ENCODE measurements at regions not wholly inside any gene's neighbourhood (a gene's known extent, or its start where the extent isn't known, plus 50 kb on each side); places are given as distances from the start of the nearest gene placed in this dataset.

DNA sequence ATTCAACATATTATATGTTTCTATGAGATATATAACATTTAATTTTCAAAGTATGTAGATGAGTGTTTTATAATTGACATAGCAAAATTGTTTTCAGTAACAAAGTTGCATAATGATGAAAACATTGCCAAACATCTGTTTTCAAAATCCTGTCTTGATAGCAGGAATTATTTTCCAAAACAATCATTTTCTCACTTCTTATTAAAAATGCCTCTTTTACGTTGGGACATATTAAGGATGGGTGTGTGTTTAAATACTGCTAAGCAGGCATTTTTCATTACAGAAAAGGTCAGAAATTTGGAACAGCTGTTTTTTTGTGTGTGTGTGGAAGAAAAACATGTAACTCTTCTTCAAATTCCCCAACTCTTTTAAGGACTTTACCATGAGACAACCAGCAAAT is 452.0 kb downstream of the SPRY1 start (continued):
- TF ChIP-seq, protein P1, sequence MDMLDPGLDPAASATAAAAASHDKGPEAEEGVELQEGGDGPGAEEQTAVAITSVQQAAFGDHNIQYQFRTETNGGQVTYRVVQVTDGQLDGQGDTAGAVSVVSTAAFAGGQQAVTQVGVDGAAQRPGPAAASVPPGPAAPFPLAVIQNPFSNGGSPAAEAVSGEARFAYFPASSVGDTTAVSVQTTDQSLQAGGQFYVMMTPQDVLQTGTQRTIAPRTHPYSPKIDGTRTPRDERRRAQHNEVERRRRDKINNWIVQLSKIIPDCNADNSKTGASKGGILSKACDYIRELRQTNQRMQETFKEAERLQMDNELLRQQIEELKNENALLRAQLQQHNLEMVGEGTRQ (CRISPR knock-in tag; IDR thresholded peaks at IDR 0.05) = no peak
- no peak for TF ChIP-seq ZNF219 (CRISPR knock-in tag; IDR thresholded peaks at IDR 0.05; ENCODE audit: borderline replicate concordance)
- TF ChIP-seq ZNF232 (CRISPR knock-in tag; IDR thresholded peaks at IDR 0.05) = no peak
- TF ChIP-seq, protein P2, sequence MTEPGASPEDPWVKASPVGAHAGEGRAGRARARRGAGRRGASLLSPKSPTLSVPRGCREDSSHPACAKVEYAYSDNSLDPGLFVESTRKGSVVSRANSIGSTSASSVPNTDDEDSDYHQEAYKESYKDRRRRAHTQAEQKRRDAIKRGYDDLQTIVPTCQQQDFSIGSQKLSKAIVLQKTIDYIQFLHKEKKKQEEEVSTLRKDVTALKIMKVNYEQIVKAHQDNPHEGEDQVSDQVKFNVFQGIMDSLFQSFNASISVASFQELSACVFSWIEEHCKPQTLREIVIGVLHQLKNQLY (CRISPR knock-in tag; IDR thresholded peaks at IDR 0.05) = no peak
- TF ChIP-seq AFF4 (CRISPR knock-in tag; IDR thresholded peaks at IDR 0.05; ENCODE audit: borderline replicate concordance) = no peak
- no peak for TF ChIP-seq FOXP1 (CRISPR knock-in tag; IDR thresholded peaks at IDR 0.05; ENCODE audit: borderline replicate concordance)
- TF ChIP-seq TEAD4 (CRISPR knock-in tag; IDR thresholded peaks at IDR 0.05) = no peak

GRCh38 chr4:123849495-123849894 is 452.9 kb downstream of the SPRY1 start:
- TF ChIP-seq JUN (CRISPR knock-in tag; IDR thresholded peaks at IDR 0.05) = no peak
- TF ChIP-seq ZNF416 (CRISPR knock-in tag; IDR thresholded peaks at IDR 0.05) = no peak
- TF ChIP-seq ZNF232 (CRISPR knock-in tag; IDR thresholded peaks at IDR 0.05) = no peak
- no peak for TF ChIP-seq TCF7 (CRISPR knock-in tag; IDR thresholded peaks at IDR 0.05; ENCODE audit: low read depth)
- TF ChIP-seq NFYB (CRISPR knock-in tag; conservative IDR thresholded peaks at IDR 0.05; ENCODE audit: low read depth) = no peak
- no peak for TF ChIP-seq SMAD4 (CRISPR knock-in tag; IDR thresholded peaks at IDR 0.05)
- TF ChIP-seq FOXP1 (CRISPR knock-in tag; IDR thresholded peaks at IDR 0.05; ENCODE audit: borderline replicate concordance) = no peak
- no peak for TF ChIP-seq ZNF671 (CRISPR knock-in tag; IDR thresholded peaks at IDR 0.05)
- TF ChIP-seq IRF1 (CRISPR knock-in tag; IDR thresholded peaks at IDR 0.05) = no peak
- ATAC-seq (no peak), DNase-seq (ENCODE audit: low spot score) (no peak)
- Mint-ChIP-seq H3K4me3 (no peak overlapping the region), H3K4me1 (peaks cover 13% of the 10 kb centered on the region), H3K27me3 (ENCODE audit: low read depth) (no peaks in the 10 kb centered on the region), H3K36me3 (no peaks in the 10 kb centered on the region), H3K9me3 (peaks cover 13% of the 10 kb centered on the region), H3K27ac (no peak overlapping the region)
- ChIA-PET CTCF (interaction anchor here (0.9 kb wide), 1 partner anchor 8 kb away, joined by 3 read pairs; no protein-coding TSS in a partner anchor), POLR2A (no interaction called here)

DNA sequence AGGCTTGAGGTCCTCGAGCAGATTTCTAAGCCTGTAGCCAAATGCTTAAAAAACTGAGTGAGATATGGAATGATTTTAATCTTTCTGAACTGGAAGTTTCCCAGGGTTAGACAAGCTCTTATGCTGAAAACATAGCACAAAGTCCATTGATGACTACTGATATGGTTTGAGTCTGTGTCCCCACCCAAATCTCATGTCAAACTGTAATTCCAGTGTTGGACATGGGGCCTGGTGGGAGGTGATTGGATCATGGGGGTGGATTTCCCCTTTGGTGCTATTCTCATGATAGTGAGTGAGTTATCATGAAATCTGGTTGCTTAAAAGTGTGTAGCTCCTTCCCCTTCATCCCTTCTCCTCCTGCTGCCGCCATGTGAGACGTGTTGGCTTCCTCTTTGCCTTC is 454.9 kb downstream of the SPRY1 start:
- ATAC-seq = no peak

More for the DNA sequence above, 454.9 kb downstream of the SPRY1 start:
- no peaks in the 10 kb centered on the region for H3K27me3 Mint-ChIP-seq (ENCODE audit: low read depth)
- H3K27ac Mint-ChIP-seq = no peak overlapping the region
- TF ChIP-seq SOX15 (CRISPR knock-in tag; IDR thresholded peaks at IDR 0.05) (no peak), JAZF1 (CRISPR knock-in tag; IDR thresholded peaks at IDR 0.05) (no peak), PRRX2 (CRISPR knock-in tag; IDR thresholded peaks at IDR 0.05) (no peak), SMAD4 (CRISPR knock-in tag; IDR thresholded peaks at IDR 0.05) (no peak), CREB1 (CRISPR knock-in tag; IDR thresholded peaks at IDR 0.05) (no peak), CREM (CRISPR knock-in tag; IDR thresholded peaks at IDR 0.05) (no peak), ZNF281 (CRISPR knock-in tag; IDR thresholded peaks at IDR 0.05) (no peak), AFF4 (CRISPR knock-in tag; IDR thresholded peaks at IDR 0.05; ENCODE audit: borderline replicate concordance) (no peak)
- TF ChIP-seq, protein P1 (CRISPR knock-in tag; IDR thresholded peaks at IDR 0.05) = no peak
- ChIA-PET POLR2A (no interaction called here), CTCF (no interaction called here)
- DNase-seq (ENCODE audit: low spot score) = no peak
- H3K4me1 Mint-ChIP-seq = peaks cover 13% of the 10 kb centered on the region
- no peak overlapping the region for H3K4me3 Mint-ChIP-seq
- H3K36me3 Mint-ChIP-seq = no peaks in the 10 kb centered on the region
- H3K9me3 Mint-ChIP-seq = peaks cover 7% of the 10 kb centered on the region

Data from WTC11 (cell line).